OCI-LY7 (cell line): ENCODE measurements at regions not wholly inside any gene's neighbourhood (a gene's known extent, or its start where the extent isn't known, plus 50 kb on each side); places are given as distances from the start of the nearest gene placed in this dataset.
"Not testable (repeated sequence)": the region's sequence is repeated elsewhere in the genome, so short reads cannot be mapped to it uniquely, and the experiment has no call there.

Source experiments
- BruUV-seq: library from RNA; stranded (reverse); fragments of 400-500 nt; replicated peaks from 2 replicates; lab custom pipeline; 2021; lab: Mats Ljungman, UMichigan
- CTCF ChIA-PET: fragments of 300-600 bp; sonication (Branson Sonifier 250); formaldehyde crosslinking; loops from one replicate; lab custom pipeline; 2022; ENCODE audit warnings: antibody characterized with exemption; ENCODE audit not compliant: unreplicated experiment; lab: Charles Lee
- POLR2A ChIA-PET: fragments of 300-600 bp; sonication (Branson Sonifier 250); formaldehyde crosslinking; loops from one replicate; lab custom pipeline; 2022; ENCODE audit warnings: antibody characterized with exemption; lab: Charles Lee
- DNase-seq: peaks from one replicate; pipeline ENCODE4 v3.0.0-alpha.2; 2015; ENCODE audit warnings: low spot score
- H2AFZ ChIP-seq: fragments of 200-600 bp; sonication (generic), shearing (Covaris generic); 2 replicates; pipeline ENCODE4 v1.6.1; 2014; ENCODE audit warnings: mild to moderate bottlenecking, antibody characterized with exemption, low read length, moderate library complexity
- H3K27ac ChIP-seq: fragments of 200-600 bp; sonication (generic); 2 replicates; pipeline ENCODE4 v1.5.1; 2014; ENCODE audit warnings: mixed run types, low read depth, mild to moderate bottlenecking, moderate library complexity, low read length, inconsistent platforms; ENCODE audit not compliant: poor library complexity, severe bottlenecking
- H3K36me3 ChIP-seq: fragments of 200-600 bp; sonication (generic); 2 replicates; pipeline ENCODE4 v1.6.1; 2014; ENCODE audit warnings: mild to moderate bottlenecking, antibody characterized with exemption, low read length, moderate library complexity, mixed read lengths; ENCODE audit not compliant: insufficient read depth
- H3K4me1 ChIP-seq: fragments of 200-600 bp; sonication (generic); 2 replicates; pipeline ENCODE4 v1.5.1; 2014; ENCODE audit warnings: mild to moderate bottlenecking, low read length; ENCODE audit not compliant: insufficient read depth, poor library complexity, severe bottlenecking
- H3K4me2 ChIP-seq: fragments of 200-600 bp; sonication (generic); 2 replicates; pipeline ENCODE4 v1.6.1; 2014; ENCODE audit warnings: mild to moderate bottlenecking, low read length
- H3K4me3 ChIP-seq: fragments of 200-600 bp; sonication (generic); 2 replicates; pipeline ENCODE4 v1.5.1; 2014; ENCODE audit warnings: mild to moderate bottlenecking, low read depth, low read length; ENCODE audit not compliant: poor library complexity, severe bottlenecking
- H3K79me2 ChIP-seq: fragments of 200-600 bp; sonication (generic); 2 replicates; pipeline ENCODE4 v1.6.1; 2016; ENCODE audit warnings: low read depth, mild to moderate bottlenecking, low read length, moderate library complexity, mixed read lengths; ENCODE audit not compliant: insufficient read depth
- H3K9me2 ChIP-seq: fragments of 200-600 bp; sonication (generic); 2 replicates; pipeline ENCODE4 v1.6.1; 2016; ENCODE audit warnings: mild to moderate bottlenecking, low read length, mixed read lengths; ENCODE audit not compliant: insufficient read depth
- H3K9me3 ChIP-seq: fragments of 200-600 bp; sonication (generic); 2 replicates; pipeline ENCODE4 v1.6.1; 2014; ENCODE audit warnings: mild to moderate bottlenecking, mixed run types, low read length, mixed read lengths
- H4K20me1 ChIP-seq: fragments of 200-600 bp; sonication (generic); 2 replicates; pipeline ENCODE4 v1.6.1; 2014; ENCODE audit warnings: mild to moderate bottlenecking, antibody characterized with exemption, low read length, moderate library complexity, mixed read lengths; ENCODE audit not compliant: insufficient read depth
- intact Hi-C: fragments of 100-400 bp; cut with micrococcal nuclease; formaldehyde crosslinking; loops from one replicate; pipeline ENCODE4 v1.10.0; 2022; ENCODE audit not compliant: unreplicated experiment

GRCh38 chr7:55743454-55743717, 119.2 kb downstream of the SEPTIN14 start:
- DNase-seq, H4K20me1 ChIP-seq, H3K9me2 ChIP-seq, H3K4me1 ChIP-seq, POLR2A ChIA-PET, H3K79me2 ChIP-seq, H2AFZ ChIP-seq, BruUV-seq, H3K4me2 ChIP-seq, CTCF ChIA-PET, H3K36me3 ChIP-seq, H3K4me3 ChIP-seq, intact Hi-C loops, H3K9me3 ChIP-seq, H3K27ac ChIP-seq: not testable (repeated sequence)

- POLR2A ChIA-PET: not testable (repeated sequence)
Measured at GRCh38 chr7:55742651-55743453, 119.7 kb downstream of the SEPTIN14 start.

GRCh38 chr7:55741721-55742631, 120.6 kb downstream of the SEPTIN14 start:
- CTCF ChIA-PET, H4K20me1 ChIP-seq, H3K79me2 ChIP-seq, H3K36me3 ChIP-seq, DNase-seq, BruUV-seq, H3K4me3 ChIP-seq, H3K27ac ChIP-seq, H3K4me1 ChIP-seq, H2AFZ ChIP-seq, H3K4me2 ChIP-seq, POLR2A ChIA-PET, H3K9me2 ChIP-seq, H3K9me3 ChIP-seq, intact Hi-C loops: not testable (repeated sequence)

More at GRCh38 chr7:55742651-55743453, 119.7 kb downstream of the SEPTIN14 start:
- BruUV-seq, H3K79me2 ChIP-seq, CTCF ChIA-PET, H3K27ac ChIP-seq, H3K9me3 ChIP-seq, H3K4me3 ChIP-seq, H3K9me2 ChIP-seq, H3K4me2 ChIP-seq, H4K20me1 ChIP-seq, H3K4me1 ChIP-seq, intact Hi-C loops, H2AFZ ChIP-seq, H3K36me3 ChIP-seq, DNase-seq: not testable (repeated sequence)

GRCh38 chr7:55740633-55741250, 121.8 kb downstream of the SEPTIN14 start:
- H4K20me1 ChIP-seq, CTCF ChIA-PET, H3K4me1 ChIP-seq, DNase-seq, H3K4me2 ChIP-seq, BruUV-seq, H3K4me3 ChIP-seq, H3K36me3 ChIP-seq, H3K9me3 ChIP-seq, H3K79me2 ChIP-seq, H3K27ac ChIP-seq, POLR2A ChIA-PET, intact Hi-C loops, H2AFZ ChIP-seq, H3K9me2 ChIP-seq: not testable (repeated sequence)
